GM12878 (cell line): ENCODE measurements at regions not wholly inside any gene's neighbourhood (a gene's known extent, or its start where the extent isn't known, plus 50 kb on each side); places are given as distances from the start of the nearest gene placed in this dataset.

Experiments
- ATAC-seq: fragments of 200-7000 bp; cut with Tn5 transposase; 3 replicates; pipeline ENCODE4 v1.9.1; 2020; ENCODE audit warnings: mild to moderate bottlenecking, moderate library complexity
- BruUV-seq: library from RNA; stranded (reverse); fragments of 400-500 nt; replicated peaks from 2 replicates; lab custom pipeline; 2021; lab: Mats Ljungman, UMichigan
- CTCF ChIA-PET: fragments of 300-600 bp; sonication (Branson Sonifier 250); formaldehyde crosslinking; extraction: SDS; loops from one replicate; lab custom pipeline; 2021; ENCODE audit warnings: inconsistent platforms; lab: Yijun Ruan, JAX
- POLR2A ChIA-PET: fragments of 350-600 bp; formaldehyde crosslinking; extraction: SDS; loops from one replicate; lab custom pipeline; 2021; ENCODE audit warnings: inconsistent platforms; lab: Charles Lee
- RAD21 ChIA-PET: fragments of 300-600 bp; sonication (Branson Sonifier 250); formaldehyde crosslinking; loops from one replicate; lab custom pipeline; 2023; ENCODE audit warnings: antibody characterized with exemption; ENCODE audit not compliant: unreplicated experiment; lab: Charles Lee
- SMC1A ChIA-PET: fragments of 300-600 bp; sonication (Branson Sonifier 250); formaldehyde crosslinking; loops from one replicate; lab custom pipeline; 2023; ENCODE audit not compliant: unreplicated experiment, uncharacterized antibody; lab: Charles Lee
- DNase-seq: peaks from one replicate; pipeline ENCODE4 v3.0.0-alpha.2; 2011; ENCODE audit warnings: low read depth, low spot score
- FAIRE-seq: peaks from 3 replicates; lab custom pipeline; 2011; peaks lifted over from hg19 to GRCh38; lab: Jason Lieb, UNC
- H2AFZ ChIP-seq: 2 replicates; pipeline ENCODE4 v1.6.0; 2011; ENCODE audit warnings: low read depth, low read length, control low read depth; ENCODE audit not compliant: control insufficient read depth
- H3K27ac ChIP-seq: 2 replicates; pipeline ENCODE4 v1.5.1; 2011; ENCODE audit warnings: control low read depth; ENCODE audit not compliant: control insufficient read depth, insufficient read depth
- H3K27me3 ChIP-seq, 2 experiments: replicated peaks in 1 of 2; 2 replicates each; pipeline versions ENCODE4 v1.6.0 to v1.6.1; 2011; ENCODE audit warnings: low read length in 1 of 2; ENCODE audit not compliant: control insufficient read depth in 2 of 2, insufficient read depth in 2 of 2
- H3K36me3 ChIP-seq, 2 experiments: 2 replicates each; pipeline ENCODE4 v1.5.1; 2011; ENCODE audit warnings: low read length in 1 of 2; ENCODE audit not compliant: control insufficient read depth in 2 of 2, insufficient read depth in 2 of 2
- H3K4me1 ChIP-seq: 2 replicates; pipeline ENCODE4 v1.6.1; 2011; ENCODE audit warnings: mild to moderate bottlenecking, low read length, moderate library complexity, mixed read lengths; ENCODE audit not compliant: control insufficient read depth, insufficient read depth
- H3K4me2 ChIP-seq: 2 replicates; pipeline ENCODE4 v1.6.0; 2011; ENCODE audit warnings: control low read depth; ENCODE audit not compliant: control insufficient read depth, insufficient read depth
- H3K4me3 ChIP-seq: fragments of 200-600 bp; sonication (generic); 2 replicates; pipeline ENCODE4 v1.5.1; 2016
- H3K79me2 ChIP-seq: 2 replicates; pipeline ENCODE4 v1.6.0; 2011; ENCODE audit warnings: low read length; ENCODE audit not compliant: control insufficient read depth, insufficient read depth
- H3K9ac ChIP-seq: 2 replicates; pipeline ENCODE4 v1.8.0; 2011; ENCODE audit warnings: low read length, control low read depth, mixed read lengths; ENCODE audit not compliant: control insufficient read depth, insufficient read depth
- H3K9me3 ChIP-seq: replicated peaks from 3 replicates; pipeline ENCODE4 v1.5.1; 2011; ENCODE audit warnings: mild to moderate bottlenecking, low read length; ENCODE audit not compliant: control insufficient read depth, insufficient read depth
- H4K20me1 ChIP-seq: 2 replicates; pipeline ENCODE4 v1.6.0; 2011; ENCODE audit not compliant: control insufficient read depth, insufficient read depth
- BHLHE40 ChIP-seq, 2 experiments: fragments of 450-650 bp in 1 of 2; IDR thresholded peaks; 2 replicates each; pipeline ENCODE4 v1.6.1; 2011 to 2017; ENCODE audit warnings: low read depth in 2 of 2, borderline replicate concordance in 1 of 2, improper control_type of control experiment in 1 of 2, low read length in 1 of 2, mild to moderate bottlenecking in 1 of 2
- CREB1 ChIP-seq: IDR thresholded peaks from 2 replicates; pipeline ENCODE4 v1.6.1; 2012; ENCODE audit warnings: low read depth, mild to moderate bottlenecking, inconsistent platforms
- POLR2AphosphoS5 ChIP-seq: IDR thresholded peaks from 2 replicates; pipeline ENCODE4 v1.6.1; 2011; ENCODE audit warnings: mild to moderate bottlenecking, low read length, inconsistent platforms
- SMAD5 ChIP-seq: IDR thresholded peaks from 2 replicates; pipeline ENCODE4 v1.6.1; 2016; ENCODE audit warnings: antibody characterized with exemption, low read depth
- SMARCA5 ChIP-seq: fragments of 450-650 bp; IDR thresholded peaks from 2 replicates; pipeline ENCODE4 v1.6.1; 2017; ENCODE audit warnings: mild to moderate bottlenecking
- WGBS: methylation state at CpG from one replicate; pipeline ENCODE4 v1.1.6; 2016; ENCODE audit warnings: low lambda C conversion rate; ENCODE audit not compliant: insufficient replicate concordance, insufficient coverage; ENCODE audit errors: missing lambda C conversion rate; 5-methylcytosine and 5-hydroxymethylcytosine counted together
- in situ Hi-C: fragments of 300-500 bp; cut with MboI; formaldehyde crosslinking; loops from 9 replicates; pipeline ENCODE4 v1.14.3; 2018; ENCODE audit warnings: mixed read lengths
- intact Hi-C: fragments of 100-400 bp; cut with micrococcal nuclease; formaldehyde crosslinking; loops from one replicate; pipeline ENCODE4 v1.14.2; 2022; ENCODE audit not compliant: unreplicated experiment

- TF ChIP-seq SMAD5, result no peak
- TF ChIP-seq CREB1, result no peak
Measured at GRCh38 chrX:120742946-120743665, 113.3 kb upstream of the C1GALT1C1 start (continued).

- H3K4me2 ChIP-seq, result no peak overlapping the region
- in situ Hi-C loops (no loop called here), intact Hi-C loops (no loop called here)
- ATAC-seq, result no peak
- H3K9ac ChIP-seq, result no peak overlapping the region
- RAD21 ChIA-PET, result no interaction called here
- H3K36me3 ChIP-seq, result no peaks in the 10 kb centered on the region
- H3K4me1 ChIP-seq, result no peaks in the 10 kb centered on the region
- no peak overlapping the region for H2AFZ ChIP-seq
- WGBS, result 80% methylated on average over 3 of the region's 3 CpGs
- no peaks in the 10 kb centered on the region for H3K27me3 ChIP-seq
- no peak overlapping the region for H3K4me3 ChIP-seq
- H3K9me3 ChIP-seq, result no peaks in the 10 kb centered on the region; the same call in 2 of the 3 replicates
- H3K79me2 ChIP-seq, result no peaks in the 10 kb centered on the region
- DNase-seq, result no peak
- TF ChIP-seq CREB1 (no peak), POLR2AphosphoS5 (no peak), SMARCA5 (no peak), BHLHE40 (IDR thresholded peaks at IDR 0.05; ENCODE audit: borderline replicate concordance in 1 of 2, low read depth in 2 of 2, low read length in 1 of 2) (no peak)
- BruUV-seq, result no TSS peak
- H3K27ac ChIP-seq, result no peak overlapping the region
- CTCF ChIA-PET, result interaction anchor here (1.6 kb wide), 1 partner anchor 9 kb away, joined by 6 read pairs; no protein-coding TSS in a partner anchor
- SMC1A ChIA-PET, result interaction anchor here (0.5 to 3.8 kb wide), 5 partner anchors 8 to 792 kb away, joined by 3 to 18 read pairs (median 3); no protein-coding TSS in a partner anchor
- no peak for FAIRE-seq
- H4K20me1 ChIP-seq, result no peaks in the 10 kb centered on the region
- POLR2A ChIA-PET, result no interaction called here
Measured at GRCh38 chrX:120741452-120741851, 111.6 kb upstream of the C1GALT1C1 start.
